Upper lobe of left lung (tissue), 4 donors: ENCODE measurements at regions not wholly inside any gene's neighbourhood (a gene's known extent, or its start where the extent isn't known, plus 50 kb on each side); places are given as distances from the start of the nearest gene placed in this dataset.

Experiments used
- EP300 ChIP-seq, 4 donors: sonication (generic); formaldehyde crosslinking; IDR thresholded peaks; one replicate each; pipeline ENCODE4 v1.5.1; 2017; ENCODE audit warnings: antibody characterized with exemption in 4 of 4, control low read depth in 2 of 4
- POLR2A ChIP-seq, 4 donors: fragments of 450-650 bp; IDR thresholded peaks; one replicate each; pipeline ENCODE4 v1.5.1; 2016 to 2017; ENCODE audit warnings: antibody characterized with exemption in 4 of 4, mild to moderate bottlenecking in 2 of 4

DNA sequence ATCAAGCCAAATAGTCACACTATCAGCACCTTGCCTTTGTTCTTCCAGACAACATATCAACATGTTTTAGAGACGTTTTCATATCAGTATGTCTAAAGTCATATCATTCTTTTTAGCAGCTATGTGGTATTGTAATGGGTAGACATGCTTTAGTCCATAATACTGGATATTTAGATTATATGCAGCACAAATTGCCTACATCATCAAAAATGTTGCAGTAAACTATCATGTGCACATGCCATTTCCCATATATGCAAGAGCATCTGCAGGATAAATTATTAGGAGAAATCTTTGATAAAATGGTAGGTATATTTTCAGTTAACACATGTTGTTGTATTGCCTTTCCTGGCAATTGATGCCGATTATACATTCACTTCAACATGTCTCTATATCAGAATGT is 636.5 kb downstream of the XIRP2 start:
- TF ChIP-seq EP300 (IDR thresholded peaks at IDR 0.05): no peak
- no peak for TF ChIP-seq POLR2A (IDR thresholded peaks at IDR 0.05)
